Glomerular visceral epithelial cell (primary cell): ENCODE measurements at regions not wholly inside any gene's neighbourhood (a gene's known extent, or its start where the extent isn't known, plus 50 kb on each side); places are given as distances from the start of the nearest gene placed in this dataset.

ENCODE experiments used
- DNase-seq: peaks from one replicate; pipeline ENCODE4 v3.0.0-alpha.2; 2016; ENCODE audit errors: extremely low spot score

DNA sequence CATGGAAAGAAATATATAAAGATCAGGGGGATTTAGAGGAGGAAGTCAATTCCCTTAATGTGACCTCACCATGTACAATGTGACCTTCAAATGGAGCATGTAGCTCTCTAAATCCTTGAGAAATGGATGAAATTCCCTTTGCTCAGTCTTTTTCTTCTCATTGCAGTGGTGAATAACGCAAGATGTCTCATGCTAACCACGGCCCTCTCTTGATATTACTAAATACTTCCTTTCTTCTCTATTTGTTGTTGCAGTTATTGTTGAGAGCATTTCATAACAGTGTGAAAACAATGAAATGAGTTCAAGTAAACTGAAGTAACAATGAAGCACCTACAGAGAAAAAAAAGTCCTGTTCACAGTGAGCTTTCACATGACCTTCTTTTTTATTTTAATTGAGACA lies 55.6 kb downstream of the ZNF281 start:
- DNase-seq = no peak

DNA sequence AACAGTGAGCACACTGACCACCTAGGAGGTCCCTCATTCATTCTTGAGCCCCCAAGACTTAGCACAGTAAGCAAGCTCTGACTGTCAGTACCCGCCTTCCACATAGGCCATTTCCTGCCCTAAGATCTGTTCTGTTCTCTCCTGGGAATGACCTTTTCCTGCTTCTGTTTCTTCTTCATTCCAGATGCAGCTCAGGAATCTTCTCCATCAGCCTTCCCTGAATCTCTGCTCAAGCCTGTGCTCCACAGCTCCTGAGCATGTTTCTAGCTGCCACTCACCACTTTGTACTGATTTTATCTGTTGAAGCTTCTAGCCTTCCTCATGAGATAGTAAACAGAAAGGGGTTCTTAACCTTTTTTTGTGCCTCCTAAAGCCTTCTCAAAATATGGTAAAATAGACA lies 56.6 kb downstream of the ZNF281 start:
- no peak for DNase-seq

- DNase-seq = peak; percentile 71
Measured at GRCh38 chr1:200351826-200352549, 57.8 kb downstream of the ZNF281 start.

- no peak for DNase-seq
Measured at GRCh38 chr1:200351425-200351824, 58.4 kb downstream of the ZNF281 start.

DNA sequence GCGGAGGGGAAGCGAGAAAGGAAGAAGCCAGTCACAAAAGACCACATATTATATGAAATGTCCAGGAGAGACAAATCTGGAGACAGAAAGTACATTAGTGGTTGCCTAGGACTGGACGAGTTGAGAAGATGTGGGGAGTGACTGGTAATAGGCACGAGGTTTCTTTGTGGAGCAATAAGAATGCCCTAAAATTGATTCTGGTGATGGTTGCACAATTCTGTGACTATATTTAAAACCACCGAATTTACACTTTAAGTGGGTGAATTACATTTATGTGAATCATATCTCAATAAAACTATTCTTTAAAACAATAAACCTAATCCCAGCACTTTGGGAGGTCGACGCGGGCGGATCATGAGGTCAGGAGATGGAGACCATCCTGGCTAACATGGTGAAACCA lies 63.1 kb downstream of the ZNF281 start:
- DNase-seq = no peak

DNA sequence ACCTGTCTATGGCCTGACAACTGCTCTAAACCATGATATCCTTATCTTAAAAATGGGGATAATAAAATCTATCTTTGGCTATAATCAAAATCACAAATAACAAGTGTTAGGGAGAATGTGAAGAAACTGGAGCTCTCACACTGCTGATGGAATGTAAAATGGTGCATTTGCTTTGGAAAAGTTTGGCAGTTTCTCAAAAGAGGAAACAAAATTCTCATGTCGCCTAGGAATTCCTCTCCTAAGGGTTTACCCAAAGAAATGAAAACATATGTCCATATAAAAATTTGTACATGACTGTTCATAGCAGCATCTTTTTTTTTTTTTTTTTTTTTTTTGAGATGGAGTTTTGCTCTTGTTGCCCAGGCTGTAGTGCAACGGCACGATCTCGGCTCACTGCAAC lies 64.3 kb downstream of the ZNF281 start:
- DNase-seq = no peak

- DNase-seq = peak; percentile 33
Measured at GRCh38 chr1:200343874-200344273, 66.0 kb downstream of the ZNF281 start.

DNA sequence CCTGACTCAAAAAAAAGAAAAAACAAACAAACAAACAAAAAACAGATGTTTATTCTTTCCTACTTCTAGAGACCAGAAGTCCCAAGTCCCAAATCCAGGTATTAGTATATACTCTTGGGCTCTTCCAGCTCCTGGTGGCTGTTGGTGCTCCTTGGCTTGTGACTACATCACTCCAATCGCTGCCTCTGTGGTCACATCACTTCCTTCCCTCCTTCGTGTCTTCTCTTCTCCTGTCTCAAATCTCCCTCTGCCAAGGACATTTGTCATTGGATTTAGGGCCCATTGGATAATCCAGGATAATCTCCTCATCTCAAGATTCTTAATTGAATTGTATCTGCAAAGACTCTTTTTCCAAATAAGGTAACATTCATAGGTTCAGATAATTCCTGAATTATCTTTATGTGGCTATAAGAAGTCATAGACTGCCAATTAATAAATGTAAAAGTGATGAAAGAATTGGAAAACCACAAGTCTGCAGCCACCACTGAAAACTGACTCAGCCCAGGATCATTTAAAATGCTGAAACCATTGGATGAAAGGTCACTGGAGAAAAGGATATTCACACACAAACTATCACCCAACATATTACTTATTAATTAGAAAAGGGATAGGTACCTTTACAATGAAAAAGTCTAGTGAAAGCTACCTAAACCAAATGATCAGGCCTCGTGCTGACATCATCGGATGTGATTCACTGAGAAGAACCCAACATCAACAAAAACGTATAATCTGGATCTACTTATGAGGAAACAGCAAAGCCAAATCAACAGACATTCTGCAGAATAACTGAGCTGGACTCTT lies 67.1 kb downstream of the ZNF281 start:
- DNase-seq = peak; percentile 64

DNA sequence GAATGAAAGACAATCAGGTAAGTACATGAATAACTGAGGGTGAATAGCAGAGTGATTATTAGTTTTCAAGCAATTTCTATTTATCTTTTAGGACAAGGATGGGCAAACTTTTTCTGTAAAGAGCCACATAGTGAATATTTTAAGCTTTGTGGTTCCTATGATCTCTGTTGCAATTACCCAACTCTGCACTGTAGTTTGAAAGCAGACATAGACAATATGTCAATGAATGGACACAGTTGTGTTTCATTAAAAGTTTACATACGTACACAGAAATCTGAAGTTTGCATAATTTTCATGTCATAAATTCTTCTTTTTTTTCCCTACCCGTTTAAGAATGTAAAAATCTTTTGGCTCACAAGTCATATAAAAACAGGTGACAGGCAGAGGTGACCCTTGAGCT lies 71.4 kb downstream of the ZNF281 start:
- DNase-seq = no peak

- DNase-seq = no peak
Measured at GRCh38 chr1:200337831-200338230, 72.0 kb downstream of the ZNF281 start.

DNA sequence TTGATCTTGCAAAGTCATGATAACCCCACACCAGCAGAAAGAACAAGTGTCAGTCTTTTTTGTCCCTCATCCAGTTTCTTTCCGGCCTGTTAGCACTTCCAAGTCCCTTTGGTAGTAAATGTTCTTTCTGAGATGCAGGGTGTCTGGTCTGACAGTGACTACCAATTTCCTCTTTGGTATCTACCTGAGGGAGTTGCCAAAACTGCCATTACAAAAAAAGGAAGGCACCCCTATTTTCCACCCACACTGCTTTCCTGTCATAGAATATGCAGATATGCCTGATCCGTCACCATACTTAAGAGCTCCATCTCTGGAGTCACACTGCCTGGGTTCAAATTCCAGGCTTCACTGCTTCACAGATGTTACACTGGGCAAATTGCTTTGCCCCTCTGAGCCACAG lies 72.4 kb downstream of the ZNF281 start:
- DNase-seq = no peak

DNA sequence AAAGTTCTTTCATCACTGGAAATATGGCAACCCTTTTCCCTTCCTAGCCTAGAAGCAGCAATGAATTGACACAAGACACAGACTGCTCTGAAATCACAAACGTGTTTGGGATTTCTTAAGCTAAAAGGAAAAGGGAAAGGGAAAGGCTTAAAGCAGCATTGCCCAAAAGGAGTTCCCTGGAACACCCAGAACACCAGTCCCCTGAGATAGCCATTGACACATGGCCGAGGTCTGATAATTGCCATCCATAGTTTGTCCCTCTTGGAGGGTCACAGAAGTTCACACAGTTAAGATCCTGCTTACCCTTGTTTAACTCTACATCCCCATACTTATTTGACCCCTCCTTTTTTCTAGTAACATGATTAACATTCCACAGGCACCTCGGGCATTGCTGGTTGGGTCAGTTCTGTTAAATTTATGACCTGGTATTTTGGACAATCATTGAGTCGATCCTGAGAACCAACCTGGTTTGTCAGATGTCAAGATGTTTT lies 72.9 kb downstream of the ZNF281 start:
- no peak for DNase-seq

DNA sequence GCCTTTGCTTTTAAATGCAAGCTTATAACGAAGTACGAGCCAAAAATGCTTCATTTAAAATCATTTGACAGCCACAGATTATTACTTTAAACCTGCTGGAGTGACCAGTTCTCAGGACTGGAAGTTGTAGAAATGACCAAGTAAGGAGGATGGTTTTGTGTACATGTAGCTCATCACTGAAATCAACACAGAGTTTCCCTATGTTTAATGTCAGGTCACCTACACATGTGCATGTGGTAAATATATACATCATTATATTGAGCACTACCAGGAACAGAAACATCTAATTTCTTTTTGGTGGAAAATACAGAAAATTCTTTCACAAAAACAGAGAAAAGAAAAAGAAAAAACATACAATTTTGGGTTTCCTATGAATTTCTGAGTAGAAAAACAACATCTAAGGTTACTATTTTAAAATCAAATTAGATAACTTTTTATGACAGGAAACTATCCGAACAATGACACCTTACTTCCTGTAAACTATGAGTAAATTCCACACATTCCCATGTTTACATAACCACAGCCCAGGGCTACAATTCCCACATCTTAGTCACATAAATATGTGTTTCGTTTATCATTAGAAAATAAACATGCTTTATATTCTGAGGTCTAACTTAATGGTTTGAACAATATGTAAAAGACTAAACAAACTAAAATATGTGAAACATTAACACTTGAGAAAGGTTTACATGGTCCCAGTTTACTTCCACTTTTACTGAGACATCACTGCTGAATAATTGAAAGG lies 73.6 kb downstream of the ZNF281 start:
- DNase-seq = peak; percentile 51

DNA sequence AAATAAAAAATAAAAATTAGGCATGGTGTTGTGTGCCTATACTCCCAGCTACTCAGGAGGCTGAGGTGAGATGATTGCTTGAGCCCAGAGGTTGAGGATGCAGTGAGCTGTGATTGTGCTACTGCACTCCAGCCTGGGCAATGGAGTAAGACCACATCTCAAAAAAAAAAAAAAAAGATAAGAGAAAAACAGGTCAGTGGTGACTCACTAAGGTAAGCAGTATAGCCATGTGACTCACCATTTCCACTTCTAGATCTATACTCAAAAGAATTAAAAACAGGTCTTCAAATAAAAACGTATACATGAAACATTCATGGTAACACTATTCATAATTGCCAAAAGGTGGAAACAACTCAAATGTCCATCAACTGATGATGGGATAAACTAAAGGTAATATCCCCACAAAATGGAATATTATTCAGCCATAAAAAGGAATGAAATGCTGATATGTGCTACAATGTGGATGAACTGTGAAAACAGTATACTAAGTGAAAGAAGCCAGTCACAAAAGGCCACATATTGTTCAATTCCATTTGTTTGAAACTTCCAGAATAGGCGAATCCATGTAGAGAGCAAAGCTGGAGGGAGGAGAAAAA lies 75.1 kb downstream of the ZNF281 start:
- DNase-seq = no peak

GRCh38 chr1:200333329-200333728 lies 76.5 kb downstream of the ZNF281 start:
- DNase-seq = no peak

- no peak for DNase-seq
Measured at GRCh38 chr1:200332716-200333115, 77.1 kb downstream of the ZNF281 start.

DNA sequence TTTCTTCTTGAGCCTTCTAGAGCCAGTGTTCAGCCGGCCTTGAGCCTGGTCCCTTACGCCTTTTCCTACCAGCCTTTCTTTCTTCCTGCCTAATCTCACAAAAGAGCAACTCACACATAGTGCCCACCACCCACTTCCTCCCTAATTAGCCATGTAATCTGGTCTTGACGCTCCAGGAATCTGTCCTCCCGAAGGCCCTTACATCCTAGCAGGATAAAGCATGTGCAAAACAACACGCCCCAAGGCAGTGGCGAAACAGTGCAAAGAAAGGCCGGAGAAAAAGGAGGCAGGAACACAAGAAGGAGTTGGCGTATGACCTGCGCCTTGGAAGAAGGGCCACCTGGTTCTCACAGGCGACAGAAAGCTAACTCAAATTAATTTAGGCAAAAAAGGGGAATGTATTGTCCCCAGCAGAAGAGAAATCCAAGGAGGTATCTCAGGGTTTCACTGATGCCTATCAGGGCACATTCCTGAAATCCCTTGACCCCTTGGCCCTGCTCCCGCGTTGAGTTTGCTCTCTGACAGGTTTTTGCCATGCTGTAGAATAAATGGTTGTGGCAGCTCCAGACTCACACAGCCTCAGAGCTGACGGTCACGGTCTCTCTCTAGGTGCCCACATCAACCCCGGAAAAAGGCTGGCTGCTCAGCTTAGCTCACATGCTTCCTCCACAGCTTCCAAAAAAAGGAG lies 79.0 kb downstream of the ZNF281 start:
- DNase-seq = no peak

DNA sequence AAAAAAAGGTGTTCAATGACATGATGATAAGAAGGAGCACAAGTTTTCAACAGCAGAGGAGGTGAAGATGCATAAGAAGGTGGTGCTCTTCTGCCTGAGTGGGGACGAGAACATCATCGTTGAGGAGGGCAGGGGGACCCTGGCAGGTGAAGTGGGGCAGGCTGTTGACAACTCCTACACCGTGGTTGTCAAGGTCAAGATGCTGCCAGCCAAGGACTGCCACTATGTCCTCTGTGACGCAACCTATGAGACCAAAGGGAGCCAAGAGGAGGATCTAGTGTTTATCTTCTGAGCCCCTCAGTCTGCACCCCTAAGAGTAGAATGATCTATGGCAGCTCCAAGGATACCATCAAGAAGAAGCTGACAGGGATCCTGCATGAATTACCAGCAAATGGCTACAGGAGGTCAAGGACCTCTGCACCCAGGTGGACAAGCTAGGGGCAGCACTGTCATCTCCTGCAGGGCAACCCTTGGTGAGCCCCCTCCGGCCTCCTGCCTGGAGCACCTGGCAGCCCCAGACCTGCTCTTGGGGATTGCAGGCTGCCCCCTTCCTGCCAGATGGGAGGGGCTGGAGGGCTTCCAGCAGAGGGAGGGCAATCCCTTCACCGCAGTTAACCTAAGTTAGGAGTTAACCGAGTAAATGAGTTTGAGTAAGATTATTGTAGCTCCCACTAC lies 80.5 kb downstream of the ZNF281 start:
- DNase-seq = no peak

GRCh38 chr1:200328379-200328778 lies 81.5 kb downstream of the ZNF281 start:
- DNase-seq = no peak

DNA sequence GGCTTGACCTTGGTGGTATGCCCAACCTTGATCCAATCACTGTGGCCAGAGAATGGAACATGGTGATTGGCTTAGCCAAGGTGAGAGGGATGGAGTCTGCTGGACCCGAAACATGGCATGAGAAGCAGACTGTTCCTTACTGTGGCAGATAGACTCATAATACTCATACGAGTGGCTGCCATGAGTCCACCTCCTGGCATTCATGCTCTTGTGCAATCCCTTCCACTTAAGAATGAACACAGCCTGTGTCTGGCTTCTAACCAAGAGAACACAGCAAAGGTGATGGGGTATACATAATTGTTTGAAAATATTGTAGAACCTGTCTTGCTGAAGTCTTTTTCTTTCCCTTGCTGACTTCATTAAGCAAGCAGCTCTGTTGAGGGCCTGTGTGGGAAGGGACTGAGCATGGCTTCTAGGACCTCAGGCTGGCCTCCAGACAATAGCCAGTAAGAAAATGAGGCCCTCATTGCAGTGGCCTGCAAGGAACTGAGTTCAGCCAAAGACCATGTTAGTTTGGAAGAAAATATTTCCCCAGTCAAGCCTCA lies 85.9 kb downstream of the ZNF281 start:
- DNase-seq = no peak

- no peak for DNase-seq
Measured at GRCh38 chr1:200319148-200319547, 90.7 kb downstream of the ZNF281 start.
